ENCODE measurements at regions not wholly inside any gene's neighbourhood (a gene's known extent, or its start where the extent isn't known, plus 50 kb on each side); places are given as distances from the start of the nearest gene placed in this dataset.

- Histone ChIP-seq H3K9ac (ENCODE audit: low read length) (no peak overlapping the region), H4K20me1 (ENCODE audit: insufficient read depth, low read length) (no peaks in the 10 kb centered on the region), H3K79me2 (ENCODE audit: low read length) (no peaks in the 10 kb centered on the region), H3K4me1 (ENCODE audit: low read length) (no peaks in the 10 kb centered on the region), H3K27ac (ENCODE audit: low read length) (no peak overlapping the region), H3K36me3 (replicated peaks; ENCODE audit: insufficient read depth, low read length) (no peaks in the 10 kb centered on the region), H3K27me3 (replicated peaks; ENCODE audit: insufficient read depth, low read length) (no peaks in the 10 kb centered on the region), H3F3A (ENCODE audit: insufficient read depth, low read length) (no peaks in the 10 kb centered on the region), H3K4me3 (ENCODE audit: low read length) (no peak overlapping the region), H3K9me3 (replicated peaks; ENCODE audit: insufficient read depth, low read length) (no peaks in the 10 kb centered on the region), H2AFZ (ENCODE audit: low read length) (no peak overlapping the region), H3K4me2 (ENCODE audit: low read depth, low read length) (no peak overlapping the region), H3K9me2 (replicated peaks; ENCODE audit: insufficient read depth, low read length) (no peaks in the 10 kb centered on the region)
- DNase-seq = no peak
- TF ChIP-seq EZH2 (optimal IDR thresholded peaks at IDR 0.05; ENCODE audit: low read depth, low read length) = no peak
- TF ChIP-seq, protein P1, sequence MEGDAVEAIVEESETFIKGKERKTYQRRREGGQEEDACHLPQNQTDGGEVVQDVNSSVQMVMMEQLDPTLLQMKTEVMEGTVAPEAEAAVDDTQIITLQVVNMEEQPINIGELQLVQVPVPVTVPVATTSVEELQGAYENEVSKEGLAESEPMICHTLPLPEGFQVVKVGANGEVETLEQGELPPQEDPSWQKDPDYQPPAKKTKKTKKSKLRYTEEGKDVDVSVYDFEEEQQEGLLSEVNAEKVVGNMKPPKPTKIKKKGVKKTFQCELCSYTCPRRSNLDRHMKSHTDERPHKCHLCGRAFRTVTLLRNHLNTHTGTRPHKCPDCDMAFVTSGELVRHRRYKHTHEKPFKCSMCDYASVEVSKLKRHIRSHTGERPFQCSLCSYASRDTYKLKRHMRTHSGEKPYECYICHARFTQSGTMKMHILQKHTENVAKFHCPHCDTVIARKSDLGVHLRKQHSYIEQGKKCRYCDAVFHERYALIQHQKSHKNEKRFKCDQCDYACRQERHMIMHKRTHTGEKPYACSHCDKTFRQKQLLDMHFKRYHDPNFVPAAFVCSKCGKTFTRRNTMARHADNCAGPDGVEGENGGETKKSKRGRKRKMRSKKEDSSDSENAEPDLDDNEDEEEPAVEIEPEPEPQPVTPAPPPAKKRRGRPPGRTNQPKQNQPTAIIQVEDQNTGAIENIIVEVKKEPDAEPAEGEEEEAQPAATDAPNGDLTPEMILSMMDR (IDR thresholded peaks at IDR 0.05; ENCODE audit: low read length) = no peak
- TF ChIP-seq EZH2phosphoT487 (IDR thresholded peaks at IDR 0.05; ENCODE audit: low read length) = no peak
These were observed 125.7 kb upstream of the MTHFD1L start for GRCh38 chr6:150739711-150740349.

GRCh38 chr6:150740453-150740852, 125.0 kb upstream of the MTHFD1L start:
- no peaks in the 10 kb centered on the region for H3K9me3 ChIP-seq (replicated peaks; ENCODE audit: insufficient read depth, low read length)
- no peaks in the 10 kb centered on the region for H3K79me2 ChIP-seq (ENCODE audit: low read length)
- no peaks in the 10 kb centered on the region for H4K20me1 ChIP-seq (ENCODE audit: insufficient read depth, low read length)
- H3K9me2 ChIP-seq (replicated peaks; ENCODE audit: insufficient read depth, low read length) = no peaks in the 10 kb centered on the region
- H3K27me3 ChIP-seq (replicated peaks; ENCODE audit: insufficient read depth, low read length) = no peaks in the 10 kb centered on the region
- H3K4me1 ChIP-seq (ENCODE audit: low read length) = no peaks in the 10 kb centered on the region
- DNase-seq = no peak
- no peak overlapping the region for H3K27ac ChIP-seq (ENCODE audit: low read length)
- no peak overlapping the region for H3K4me2 ChIP-seq (ENCODE audit: low read depth, low read length)
- H3K9ac ChIP-seq (ENCODE audit: low read length) = no peak overlapping the region
- no peak overlapping the region for H2AFZ ChIP-seq (ENCODE audit: low read length)
- no peak overlapping the region for H3K4me3 ChIP-seq (ENCODE audit: low read length)
- H3K36me3 ChIP-seq (replicated peaks; ENCODE audit: insufficient read depth, low read length) = no peaks in the 10 kb centered on the region
- TF ChIP-seq EZH2 (optimal IDR thresholded peaks at IDR 0.05; ENCODE audit: low read depth, low read length) = no peak
- TF ChIP-seq EZH2phosphoT487 (IDR thresholded peaks at IDR 0.05; ENCODE audit: low read length) = no peak
- no peaks in the 10 kb centered on the region for H3F3A ChIP-seq (ENCODE audit: insufficient read depth, low read length)

DNA sequence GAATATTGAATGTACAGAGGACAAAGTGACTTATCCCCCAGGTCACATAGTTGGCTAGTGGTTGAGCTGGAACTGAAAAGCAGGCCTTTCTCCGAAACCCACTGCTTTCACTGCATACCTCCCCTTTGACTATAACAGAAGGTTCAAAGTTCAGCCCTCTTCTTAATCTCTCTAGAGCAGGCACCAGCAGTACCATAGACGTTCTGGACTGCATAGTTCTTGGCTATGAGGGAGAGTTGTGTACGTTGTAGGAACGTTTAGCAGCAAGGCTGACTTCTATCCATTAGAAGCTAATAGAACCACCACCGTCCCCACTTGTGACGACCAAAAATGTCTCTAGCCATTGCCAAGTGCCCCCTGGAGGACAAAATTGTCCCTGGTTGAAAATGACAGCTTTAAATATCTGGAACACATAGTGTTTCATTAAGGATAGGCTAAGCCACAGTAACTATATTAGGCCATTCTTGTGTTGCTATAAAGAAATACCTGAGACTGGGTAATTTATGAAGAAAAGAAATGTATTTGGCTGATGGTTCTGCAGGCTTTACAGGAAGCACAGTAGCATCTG, 123.8 kb upstream of the MTHFD1L start:
- H3K79me2 ChIP-seq (ENCODE audit: low read length) = no peaks in the 10 kb centered on the region
- no peak overlapping the region for H3K27ac ChIP-seq (ENCODE audit: low read length)
- no peaks in the 10 kb centered on the region for H4K20me1 ChIP-seq (ENCODE audit: insufficient read depth, low read length)
- no peak for DNase-seq
- no peaks in the 10 kb centered on the region for H3K9me2 ChIP-seq (replicated peaks; ENCODE audit: insufficient read depth, low read length)
- TF ChIP-seq, protein P1 (IDR thresholded peaks at IDR 0.05; ENCODE audit: low read length) = no peak
- TF ChIP-seq EZH2phosphoT487 (IDR thresholded peaks at IDR 0.05; ENCODE audit: low read length) (no peak), EZH2 (optimal IDR thresholded peaks at IDR 0.05; ENCODE audit: low read depth, low read length) (no peak)
- H3K9me3 ChIP-seq (replicated peaks; ENCODE audit: insufficient read depth, low read length) = no peaks in the 10 kb centered on the region
- H3K27me3 ChIP-seq (replicated peaks; ENCODE audit: insufficient read depth, low read length) = no peaks in the 10 kb centered on the region
- no peak overlapping the region for H2AFZ ChIP-seq (ENCODE audit: low read length)
- no peaks in the 10 kb centered on the region for H3K4me1 ChIP-seq (ENCODE audit: low read length)
- no peak overlapping the region for H3K9ac ChIP-seq (ENCODE audit: low read length)
- H3F3A ChIP-seq (ENCODE audit: insufficient read depth, low read length) = no peaks in the 10 kb centered on the region
- H3K4me3 ChIP-seq (ENCODE audit: low read length) = no peak overlapping the region
- no peaks in the 10 kb centered on the region for H3K36me3 ChIP-seq (replicated peaks; ENCODE audit: insufficient read depth, low read length)
- H3K4me2 ChIP-seq (ENCODE audit: low read depth, low read length) = no peak overlapping the region
